Erythroblast (primary cell): ENCODE measurements at regions not wholly inside any gene's neighbourhood (a gene's known extent, or its start where the extent isn't known, plus 50 kb on each side); places are given as distances from the start of the nearest gene placed in this dataset.

Source experiments
- GATA1 ChIP-seq: IDR thresholded peaks from 2 replicates; pipeline ENCODE4 v1.6.1; 2011; ENCODE audit warnings: low read depth, mild to moderate bottlenecking, control low read depth, low read length, moderate library complexity
- POLR2A ChIP-seq: IDR thresholded peaks from 2 replicates; pipeline ENCODE4 v1.6.1; 2011; ENCODE audit warnings: mild to moderate bottlenecking, low read length

GRCh38 chr2:113831161-113831560 is 58.7 kb upstream of the ACTR3 start:
- no peak for TF ChIP-seq POLR2A
- no peak for TF ChIP-seq GATA1
